Parathyroid adenoma (tissue), 2 donors: ENCODE measurements at regions not wholly inside any gene's neighbourhood (a gene's known extent, or its start where the extent isn't known, plus 50 kb on each side); places are given as distances from the start of the nearest gene placed in this dataset.

Experiments
- H2AFZ ChIP-seq: fragments of 300-600 bp; sonication (generic); one replicate; pipeline ENCODE4 v1.7.0; 2017; ENCODE audit warnings: antibody characterized with exemption, mild to moderate bottlenecking
- H3K27ac ChIP-seq: fragments of 300-600 bp; sonication (generic); one replicate; pipeline ENCODE4 v1.7.0; 2017
- H3K27me3 ChIP-seq: fragments of 300-600 bp; sonication (generic); one replicate; pipeline ENCODE4 v1.7.0; 2017; ENCODE audit warnings: low read length; ENCODE audit not compliant: control insufficient read depth, insufficient read depth
- H3K36me3 ChIP-seq: fragments of 300-600 bp; sonication (generic); one replicate; pipeline ENCODE4 v1.7.0; 2017; ENCODE audit warnings: low read length; ENCODE audit not compliant: control insufficient read depth, insufficient read depth
- H3K4me1 ChIP-seq: fragments of 300-600 bp; sonication (generic); one replicate; pipeline ENCODE4 v1.7.0; 2017; ENCODE audit warnings: control low read depth
- H3K4me2 ChIP-seq: fragments of 300-600 bp; sonication (generic); one replicate; pipeline ENCODE4 v1.7.0; 2017; ENCODE audit warnings: low read length
- H3K4me3 ChIP-seq: fragments of 300-600 bp; sonication (generic); one replicate; pipeline ENCODE4 v1.7.0; 2017; ENCODE audit warnings: low read depth, low read length
- H3K79me2 ChIP-seq: fragments of 300-600 bp; sonication (generic); one replicate; pipeline ENCODE4 v1.7.0; 2017; ENCODE audit warnings: control low read depth
- H3K9ac ChIP-seq: fragments of 300-600 bp; sonication (generic); one replicate; pipeline ENCODE4 v1.7.0; 2017; ENCODE audit warnings: mild to moderate bottlenecking
- H3K9me3 ChIP-seq: fragments of 300-600 bp; sonication (generic); one replicate; pipeline ENCODE4 v1.7.0; 2017; ENCODE audit warnings: low read length; ENCODE audit not compliant: control insufficient read depth
- CTCF ChIP-seq: fragments of 300-600 bp; sonication (generic); IDR thresholded peaks from one replicate; pipeline ENCODE4 v1.7.0; 2017; ENCODE audit warnings: antibody characterized with exemption, mild to moderate bottlenecking
- donor health status: primary hyperparathyroidism.

GRCh38 chr2:206379886-206380285, 63.4 kb upstream of the ADAM23 start:
- no peak overlapping the region for H3K27ac ChIP-seq
- no peak overlapping the region for H3K4me2 ChIP-seq
- no peak overlapping the region for H3K9ac ChIP-seq
- TF ChIP-seq CTCF = no peak
- H3K4me1 ChIP-seq = no peaks in the 10 kb centered on the region
- no peaks in the 10 kb centered on the region for H3K36me3 ChIP-seq
- no peaks in the 10 kb centered on the region for H3K79me2 ChIP-seq
- no peaks in the 10 kb centered on the region for H3K27me3 ChIP-seq
- no peak overlapping the region for H3K4me3 ChIP-seq
- H3K9me3 ChIP-seq = no peaks in the 10 kb centered on the region
- no peak overlapping the region for H2AFZ ChIP-seq

GRCh38 chr2:206381881-206382280, 61.5 kb upstream of the ADAM23 start:
- H3K9me3 ChIP-seq = no peaks in the 10 kb centered on the region
- no peak overlapping the region for H3K4me2 ChIP-seq
- no peaks in the 10 kb centered on the region for H3K36me3 ChIP-seq
- no peaks in the 10 kb centered on the region for H3K4me1 ChIP-seq
- H3K9ac ChIP-seq = no peak overlapping the region
- no peak for TF ChIP-seq CTCF
- H3K79me2 ChIP-seq = no peaks in the 10 kb centered on the region
- H3K4me3 ChIP-seq = no peak overlapping the region
- no peak overlapping the region for H3K27ac ChIP-seq
- no peak overlapping the region for H2AFZ ChIP-seq
- no peaks in the 10 kb centered on the region for H3K27me3 ChIP-seq

GRCh38 chr2:206383669-206384068, 59.7 kb upstream of the ADAM23 start:
- H3K9me3 ChIP-seq = no peaks in the 10 kb centered on the region
- no peak overlapping the region for H3K27ac ChIP-seq
- no peaks in the 10 kb centered on the region for H3K79me2 ChIP-seq
- H3K9ac ChIP-seq = no peak overlapping the region
- no peak for TF ChIP-seq CTCF
- no peaks in the 10 kb centered on the region for H3K4me1 ChIP-seq
- no peak overlapping the region for H3K4me2 ChIP-seq
- H3K4me3 ChIP-seq = no peak overlapping the region
- H3K27me3 ChIP-seq = no peaks in the 10 kb centered on the region
- no peak overlapping the region for H2AFZ ChIP-seq
- no peaks in the 10 kb centered on the region for H3K36me3 ChIP-seq

- TF ChIP-seq CTCF = no peak
- H3K27ac ChIP-seq = no peak overlapping the region
- H2AFZ ChIP-seq = no peak overlapping the region
- H3K9me3 ChIP-seq = no peaks in the 10 kb centered on the region
- H3K27me3 ChIP-seq = no peaks in the 10 kb centered on the region
- no peaks in the 10 kb centered on the region for H3K36me3 ChIP-seq
- no peak overlapping the region for H3K4me3 ChIP-seq
- no peaks in the 10 kb centered on the region for H3K79me2 ChIP-seq
- H3K4me2 ChIP-seq = no peak overlapping the region
- no peak overlapping the region for H3K9ac ChIP-seq
- H3K4me1 ChIP-seq = peaks cover 2% of the 10 kb centered on the region
Measured at GRCh38 chr2:206387808-206388207, 55.5 kb upstream of the ADAM23 start.

- Histone ChIP-seq H3K9me3 (no peaks in the 10 kb centered on the region), H3K4me2 (no peak overlapping the region), H3K36me3 (no peaks in the 10 kb centered on the region), H3K4me3 (no peak overlapping the region), H3K4me1 (peaks cover 2% of the 10 kb centered on the region), H2AFZ (no peak overlapping the region), H3K79me2 (no peaks in the 10 kb centered on the region), H3K27me3 (no peaks in the 10 kb centered on the region), H3K9ac (no peak overlapping the region), H3K27ac (no peak overlapping the region)
- no peak for TF ChIP-seq CTCF
Measured at GRCh38 chr2:206388698-206389097, 54.6 kb upstream of the ADAM23 start.
